ENCODE measurements at regions not wholly inside any gene's neighbourhood (a gene's known extent, or its start where the extent isn't known, plus 50 kb on each side); places are given as distances from the start of the nearest gene placed in this dataset.

DNA sequence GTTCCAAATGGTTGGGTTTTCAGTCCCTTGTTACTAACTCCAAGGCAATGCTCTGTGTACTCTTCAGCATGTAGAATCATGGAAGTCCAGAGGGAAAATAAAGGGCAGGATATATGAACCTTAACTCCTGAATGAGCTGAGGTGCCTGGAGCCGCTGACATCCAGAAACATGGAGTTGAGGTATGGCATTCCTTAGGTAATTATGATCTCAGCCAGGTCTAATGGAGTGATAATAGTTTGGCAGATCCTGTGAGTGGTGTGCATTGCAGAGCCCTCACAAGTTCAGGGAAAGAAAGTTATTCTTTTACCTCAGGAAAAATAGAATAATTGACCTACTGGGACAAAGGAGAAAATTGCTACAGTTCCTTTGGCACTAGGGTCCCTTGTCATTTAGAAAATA, 369.1 kb downstream of the ZNF608 start:
- H3K4me1 ChIP-seq (replicated peaks in 1 of 2; ENCODE audit: control insufficient read depth in 2 of 2, insufficient read depth in 2 of 2, low read length in 2 of 2), result no peaks in the 10 kb centered on the region
- no peaks in the 10 kb centered on the region for H3K9me1 ChIP-seq (ENCODE audit: control insufficient read depth, insufficient read depth, low read length)
- POLR2A ChIA-PET, result no interaction called here
- no peak overlapping the region for H3K4me3 ChIP-seq
- ATAC-seq (no peak), FAIRE-seq (no peak), DNase-seq (ENCODE audit: extremely low read depth in 1 of 4, low spot score in 3 of 4) (no peak)
- in situ Hi-C loops (cut with MboI), result no loop called here
- no peak overlapping the region for H3K4me2 ChIP-seq (ENCODE audit: insufficient read depth, low read length)
- H2AFZ ChIP-seq (ENCODE audit: low read depth, low read length), result no peak overlapping the region
- no peak overlapping the region for H3K27ac ChIP-seq (ENCODE audit: extremely low read depth, low read depth, low read length)
- no peaks in the 10 kb centered on the region for H3K27me3 ChIP-seq (ENCODE audit: control insufficient read depth in 2 of 2, insufficient read depth in 2 of 2, low read length in 2 of 2)
- H4K20me1 ChIP-seq (replicated peaks; ENCODE audit: control insufficient read depth, insufficient read depth, low read length), result no peaks in the 10 kb centered on the region
- BruUV-seq (replicated peaks), result no TSS peak
- no peak for TF ChIP-seq ZMIZ1 (IDR thresholded peaks at IDR 0.05; ENCODE audit: low read depth in 2 of 2, low read length in 2 of 2)
- no peak for TF ChIP-seq NEUROD1 (IDR thresholded peaks at IDR 0.05; ENCODE audit: borderline replicate concordance, low read depth, low read length, partially characterized antibody)
- TF ChIP-seq HOXB6 (CRISPR knock-in tag; IDR thresholded peaks at IDR 0.05; ENCODE audit: borderline replicate concordance), result no peak
- no peak for TF ChIP-seq ZC3H11A (IDR thresholded peaks at IDR 0.05; ENCODE audit: low read depth, low read length)
- TF ChIP-seq NFRKB (IDR thresholded peaks at IDR 0.05; ENCODE audit: low read depth), result no peak
- no peak for TF ChIP-seq FOXP1 (CRISPR knock-in tag; IDR thresholded peaks at IDR 0.05)
- no peak for TF ChIP-seq TCF7L2 (IDR thresholded peaks at IDR 0.05; ENCODE audit: low read depth, low read length)
- TF ChIP-seq CCNT2 (IDR thresholded peaks at IDR 0.05; ENCODE audit: borderline replicate concordance, extremely low read depth, insufficient read length, low read depth, low read length), result no peak
- no peak for TF ChIP-seq RNF219 (CRISPR knock-in tag; IDR thresholded peaks at IDR 0.05)
- no peak for TF ChIP-seq GMEB1 (CRISPR knock-in tag; IDR thresholded peaks at IDR 0.05)
- TF ChIP-seq OTX1 (CRISPR knock-in tag; IDR thresholded peaks at IDR 0.05), result no peak
- no peak for TF ChIP-seq MAZ (CRISPR knock-in tag; conservative IDR thresholded peaks at IDR 0.05 in 1 of 2, IDR thresholded peaks at IDR 0.05 in 1 of 2)
- TF ChIP-seq NCOA4 (IDR thresholded peaks at IDR 0.05; ENCODE audit: partially characterized antibody), result no peak
- no peak for TF ChIP-seq ZNF431 (CRISPR knock-in tag; IDR thresholded peaks at IDR 0.05)
- TF ChIP-seq NFE2 (IDR thresholded peaks at IDR 0.05; ENCODE audit: low read depth), result no peak
- TF ChIP-seq ZC3H4 (CRISPR knock-in tag; IDR thresholded peaks at IDR 0.05; ENCODE audit: borderline replicate concordance), result no peak
- no peak for TF ChIP-seq NRF1 (conservative IDR thresholded peaks at IDR 0.05 in 1 of 2, IDR thresholded peaks at IDR 0.05 in 1 of 2)
- no peak for TF ChIP-seq ZNF354B (CRISPR knock-in tag; IDR thresholded peaks at IDR 0.05)
- no peaks in the 10 kb centered on the region for H3K9me3 ChIP-seq (replicated peaks; ENCODE audit: control insufficient read depth, insufficient read depth, low read depth, low read length)
- CTCF ChIA-PET (ENCODE audit: low intra/inter-chr PET ratio), result no interaction called here
- no peaks in the 10 kb centered on the region for H3K79me2 ChIP-seq (ENCODE audit: control insufficient read depth, insufficient read depth, low read length)
- H3K36me3 ChIP-seq (ENCODE audit: control insufficient read depth, insufficient read depth, low read length), result no peaks in the 10 kb centered on the region
- WGBS (ENCODE audit: insufficient coverage, low coverage, missing lambda C conversion rate), result 0% methylated on average over 1 of the region's 1 CpG
- intact Hi-C loops (cut with micrococcal nuclease), result no loop called here
- no peak overlapping the region for H3K9ac ChIP-seq (ENCODE audit: insufficient read depth in 1 of 2, low read depth in 2 of 2, low read length in 2 of 2)

Data from K562 (cell line).